ENCODE measurements at regions not wholly inside any gene's neighbourhood (a gene's known extent, or its start where the extent isn't known, plus 50 kb on each side); places are given as distances from the start of the nearest gene placed in this dataset.

- no peak for DNase-seq (ENCODE audit: low spot score)
Measured at GRCh38 chr4:41390661-41391060, 133.9 kb downstream of the UCHL1 start.

GRCh38 chr4:41391271-41391670 is 134.5 kb downstream of the UCHL1 start:
- no peak for DNase-seq (ENCODE audit: low spot score)

GRCh38 chr4:41394481-41394894 is 137.8 kb downstream of the UCHL1 start:
- no peak for DNase-seq (ENCODE audit: low spot score)

- no peak for DNase-seq (ENCODE audit: low spot score)
Measured at GRCh38 chr4:41396214-41396613, 139.5 kb downstream of the UCHL1 start.

GRCh38 chr4:41396869-41397268 is 140.1 kb downstream of the UCHL1 start:
- no peak for DNase-seq (ENCODE audit: low spot score)

GRCh38 chr4:41399231-41399630 is 138.7 kb upstream of the LIMCH1 start:
- DNase-seq (ENCODE audit: low spot score): no peak

- no peak for DNase-seq (ENCODE audit: low spot score)
Measured at GRCh38 chr4:41400296-41400695, 137.7 kb upstream of the LIMCH1 start.

- no peak for DNase-seq (ENCODE audit: low spot score)
Measured at GRCh38 chr4:41405464-41406112, 132.4 kb upstream of the LIMCH1 start.

- no peak for DNase-seq (ENCODE audit: low spot score)
Measured at GRCh38 chr4:41406113-41406516, 131.8 kb upstream of the LIMCH1 start.

- DNase-seq (ENCODE audit: low spot score): no peak
Measured at GRCh38 chr4:41408150-41408549, 129.8 kb upstream of the LIMCH1 start.

GRCh38 chr4:41408859-41409593 is 128.9 kb upstream of the LIMCH1 start:
- DNase-seq (ENCODE audit: low spot score): no peak

- DNase-seq (ENCODE audit: low spot score): no peak
Measured at GRCh38 chr4:41409594-41409895, 128.4 kb upstream of the LIMCH1 start.

GRCh38 chr4:41410049-41410448 is 127.9 kb upstream of the LIMCH1 start:
- DNase-seq (ENCODE audit: low spot score): no peak

- DNase-seq (ENCODE audit: low spot score): no peak
Measured at GRCh38 chr4:41413670-41414411, 124.1 kb upstream of the LIMCH1 start.

- no peak for DNase-seq (ENCODE audit: low spot score)
Measured at GRCh38 chr4:41414412-41414779, 123.6 kb upstream of the LIMCH1 start.

GRCh38 chr4:41418444-41418843 is 119.5 kb upstream of the LIMCH1 start:
- no peak for DNase-seq (ENCODE audit: low spot score)

- no peak for DNase-seq (ENCODE audit: low spot score)
Measured at GRCh38 chr4:41420541-41420940, 117.4 kb upstream of the LIMCH1 start.

GRCh38 chr4:41423117-41423516 is 114.8 kb upstream of the LIMCH1 start:
- DNase-seq (ENCODE audit: low spot score): no peak

GRCh38 chr4:41424522-41424921 is 113.4 kb upstream of the LIMCH1 start:
- DNase-seq (ENCODE audit: low spot score): no peak

GRCh38 chr4:41425650-41426049 is 112.3 kb upstream of the LIMCH1 start:
- DNase-seq (ENCODE audit: low spot score): no peak

GRCh38 chr4:41426539-41426938 is 111.4 kb upstream of the LIMCH1 start:
- no peak for DNase-seq (ENCODE audit: low spot score)

- DNase-seq (ENCODE audit: low spot score): no peak
Measured at GRCh38 chr4:41427306-41427882, 110.6 kb upstream of the LIMCH1 start.

All from RKO (cell line).